Gastroesophageal sphincter (tissue), 4 donors: ENCODE measurements at regions not wholly inside any gene's neighbourhood (a gene's known extent, or its start where the extent isn't known, plus 50 kb on each side); places are given as distances from the start of the nearest gene placed in this dataset.

ENCODE experiments used
- ATAC-seq: fragments of 150-250 bp; one replicate; pipeline ENCODE4 v1.9.1; 2016; ENCODE audit warnings: mild to moderate bottlenecking, moderate library complexity
- H3K27ac ChIP-seq, 4 donors: fragments of 200-600 bp; sonication (generic) in 3 of 4; 1 replicate in 3 of 4; 2 replicates in 1 of 4; pipeline ENCODE4 v1.5.1; 2016 to 2019
- H3K27me3 ChIP-seq: fragments of 200-600 bp; sonication (generic); one replicate; pipeline ENCODE4 v1.5.1; 2019
- H3K36me3 ChIP-seq, 2 donors: fragments of 200-600 bp; sonication (generic); one replicate each; pipeline ENCODE4 v1.5.1; 2019; ENCODE audit warnings: control low read depth in 1 of 2
- H3K4me1 ChIP-seq, 3 donors: fragments of 200-600 bp; sonication (generic); 1 replicate in 2 of 3; 2 replicates in 1 of 3; pipeline ENCODE4 v1.5.1; 2016 to 2019; ENCODE audit warnings: control low read depth in 2 of 3
- H3K4me3 ChIP-seq, 2 donors: fragments of 200-600 bp; sonication (generic); one replicate each; pipeline ENCODE4 v1.5.1; 2019; ENCODE audit warnings: mild to moderate bottlenecking in 1 of 2, moderate library complexity in 1 of 2
- H3K9me3 ChIP-seq, 3 donors: fragments of 200-600 bp; sonication (generic); one replicate each; pipeline ENCODE4 v1.5.1; 2017 to 2019; ENCODE audit warnings: control low read depth in 2 of 3
- CTCF ChIP-seq, 4 experiments: fragments of 200-600 bp in 2 of 4; fragments of 450-650 bp in 2 of 4; sonication (generic) in 1 of 4; IDR thresholded peaks; one replicate each; pipeline ENCODE4 v1.5.1; 2017 to 2019; ENCODE audit warnings: antibody characterized with exemption in 4 of 4, mild to moderate bottlenecking in 2 of 4, moderate library complexity in 2 of 4
- EP300 ChIP-seq: sonication (generic); formaldehyde crosslinking; IDR thresholded peaks from one replicate; pipeline ENCODE4 v1.6.1; 2017; ENCODE audit warnings: antibody characterized with exemption, mild to moderate bottlenecking
- POLR2A ChIP-seq, 2 donors: fragments of 450-650 bp; IDR thresholded peaks; one replicate each; pipeline ENCODE4 v1.6.1; 2017; ENCODE audit warnings: antibody characterized with exemption in 2 of 2, mild to moderate bottlenecking in 2 of 2, moderate library complexity in 1 of 2
- POLR2AphosphoS5 ChIP-seq: sonication (generic); formaldehyde crosslinking; IDR thresholded peaks from one replicate; pipeline ENCODE4 v1.6.1; 2017; ENCODE audit warnings: antibody characterized with exemption
- WGBS, 2 donors: methylation state at CpG; one replicate each; pipeline ENCODE4 v1.1.5; 2018; ENCODE audit warnings: low coverage in 1 of 2; 5-methylcytosine and 5-hydroxymethylcytosine counted together

DNA sequence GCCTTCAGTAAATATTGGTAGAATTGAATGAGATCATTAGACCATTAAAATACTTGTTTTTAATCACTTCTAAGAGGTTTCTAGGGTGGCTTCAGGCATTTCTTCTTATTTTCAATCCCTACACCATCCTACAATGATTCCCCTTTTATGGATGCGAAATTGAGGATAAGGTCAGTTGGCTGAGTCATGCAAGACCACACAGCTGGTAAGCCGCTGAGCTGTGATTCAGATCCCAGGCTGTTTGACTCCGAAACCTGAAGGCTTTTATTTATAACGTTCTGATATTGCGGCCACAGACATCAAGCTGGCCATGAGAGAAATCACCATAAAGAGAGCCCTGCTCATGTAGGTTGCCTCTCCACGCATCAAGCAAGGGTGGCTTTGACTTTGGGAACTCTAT is 133.4 kb downstream of the VAPA start:
- 66 to 95% methylated on average over 3 to 4 of the region's 6 CpGs for WGBS, 2 donors
- no peaks in the 10 kb centered on the region for H3K36me3 ChIP-seq
- H3K4me3 ChIP-seq = no peak overlapping the region
- peaks cover 0 to 44% (median 10%) of the 10 kb centered on the region in 3 donors for H3K4me1 ChIP-seq
- H3K27me3 ChIP-seq = no peaks in the 10 kb centered on the region
- peaks cover 0 to 13% (median 0%) of the 10 kb centered on the region in 3 donors for H3K9me3 ChIP-seq
- TF ChIP-seq POLR2AphosphoS5 = peak; percentile 29
- no peak for TF ChIP-seq POLR2A (IDR thresholded peaks at IDR 0.05)
- no peak for ATAC-seq
- H3K27ac ChIP-seq = peak overlapping the region in 2 of 4 donors; percentile 65 to 70

- Histone ChIP-seq H3K27me3 (no peaks in the 10 kb centered on the region), H3K9me3 (no peaks in the 10 kb centered on the region), H3K27ac (peak overlapping the region in 3 of 4 donors; percentile 23 to 77 (median 76)), H3K4me3 (no peak overlapping the region), H3K4me1 (peaks cover 0 to 54% (median 14%) of the 10 kb centered on the region in 3 donors), H3K36me3 (no peaks in the 10 kb centered on the region)
- TF ChIP-seq CTCF (IDR thresholded peaks at IDR 0.05) (no peak), POLR2A (IDR thresholded peaks at IDR 0.05) (no peak), POLR2AphosphoS5 (peak; percentile 90), EP300 (no peak)
- 29 to 47% methylated on average over 2 to 3 of the region's 3 CpGs for WGBS, 2 donors
- ATAC-seq = no peak
Measured at GRCh38 chr18:10049747-10050146, 135.9 kb downstream of the VAPA start.

DNA sequence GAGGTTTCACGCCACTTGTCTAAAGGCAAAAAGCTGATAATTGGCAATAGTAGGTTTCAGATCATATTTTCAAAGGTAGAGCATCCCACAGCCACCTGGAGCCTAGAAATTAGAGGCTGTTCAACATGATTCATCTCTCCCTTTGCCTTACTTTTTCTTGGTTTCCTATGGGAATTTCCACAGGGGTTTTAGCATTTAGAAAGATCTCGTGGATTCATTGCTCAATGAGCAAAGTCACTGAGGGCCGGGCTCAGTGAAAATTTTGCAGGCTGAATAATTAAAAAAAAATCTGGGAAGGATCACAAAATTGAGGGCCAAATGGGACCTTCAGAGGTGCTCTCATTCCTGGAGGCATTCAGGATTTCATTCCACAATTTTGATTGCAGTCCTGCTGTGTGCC is 137.1 kb downstream of the VAPA start:
- ATAC-seq = peak; percentile 23
- Histone ChIP-seq H3K4me1 (peaks cover 0 to 45% (median 11%) of the 10 kb centered on the region in 3 donors), H3K36me3 (no peaks in the 10 kb centered on the region), H3K27ac (peak overlapping the region in 3 of 4 donors; percentile 71 to 77 (median 76)), H3K4me3 (no peak overlapping the region), H3K9me3 (no peaks in the 10 kb centered on the region), H3K27me3 (no peaks in the 10 kb centered on the region)
- no peak for TF ChIP-seq POLR2A (IDR thresholded peaks at IDR 0.05)
- no peak for TF ChIP-seq POLR2AphosphoS5
- no peak for TF ChIP-seq EP300
- TF ChIP-seq CTCF (IDR thresholded peaks at IDR 0.05) = no peak
- WGBS, 2 donors = 80 to 82% methylated on average over 2 to 3 of the region's 3 CpGs

- peak overlapping the region in 3 of 4 donors; percentile 71 to 77 (median 76) for H3K27ac ChIP-seq
Measured at GRCh38 chr18:10051877-10052631, 138.2 kb downstream of the VAPA start.

GRCh38 chr18:10052871-10053270 is 139.1 kb downstream of the VAPA start:
- Histone ChIP-seq H3K4me3 (no peak overlapping the region), H3K4me1 (peaks cover 0 to 50% (median 15%) of the 10 kb centered on the region in 3 donors), H3K36me3 (no peaks in the 10 kb centered on the region), H3K9me3 (no peaks in the 10 kb centered on the region), H3K27me3 (no peaks in the 10 kb centered on the region), H3K27ac (peak overlapping the region in 3 of 4 donors; percentile 9 to 77 (median 76))
- TF ChIP-seq EP300 (no peak), POLR2AphosphoS5 (no peak), POLR2A (IDR thresholded peaks at IDR 0.05) (no peak), CTCF (IDR thresholded peaks at IDR 0.05) (no peak)
- WGBS, 2 donors = 96 to 100% methylated on average over 3 of the region's 3 CpGs
- ATAC-seq = no peak

More at GRCh38 chr18:10051877-10052631, 138.2 kb downstream of the VAPA start:
- H3K36me3 ChIP-seq = no peaks in the 10 kb centered on the region
- H3K9me3 ChIP-seq = no peaks in the 10 kb centered on the region
- H3K27me3 ChIP-seq = no peaks in the 10 kb centered on the region
- TF ChIP-seq CTCF (IDR thresholded peaks at IDR 0.05) = no peak
- TF ChIP-seq POLR2AphosphoS5 = peak; percentile 93
- H3K4me3 ChIP-seq = no peak overlapping the region
- ATAC-seq = peak; percentile 87
- peaks cover 0 to 43% (median 9%) of the 10 kb centered on the region in 3 donors for H3K4me1 ChIP-seq
- WGBS, 2 donors = 38 to 42% methylated on average over 7 of the region's 8 CpGs
